ENCODE measurements at regions not wholly inside any gene's neighbourhood (a gene's known extent, or its start where the extent isn't known, plus 50 kb on each side); places are given as distances from the start of the nearest gene placed in this dataset.

GRCh38 chr13:112208656-112209055, 141.7 kb downstream of the SOX1 start:
- Histone ChIP-seq H3K4me1 (peaks cover 0 to 10% (median 0%) of the 10 kb centered on the region in 4 donors), H3K9me3 (no peaks in the 10 kb centered on the region), H3K4me3 (no peak overlapping the region), H3K27ac (no peak overlapping the region), H3K36me3 (no peaks in the 10 kb centered on the region), H3K27me3 (peaks cover 0 to 41% of the 10 kb centered on the region in 2 donors)
- 62 to 71% methylated on average over 8 of the region's 8 CpGs for WGBS, 2 donors
- TF ChIP-seq EP300 (IDR thresholded peaks at IDR 0.05): no peak
- no peak for TF ChIP-seq POLR2A (IDR thresholded peaks at IDR 0.05)
- TF ChIP-seq, protein P1, sequence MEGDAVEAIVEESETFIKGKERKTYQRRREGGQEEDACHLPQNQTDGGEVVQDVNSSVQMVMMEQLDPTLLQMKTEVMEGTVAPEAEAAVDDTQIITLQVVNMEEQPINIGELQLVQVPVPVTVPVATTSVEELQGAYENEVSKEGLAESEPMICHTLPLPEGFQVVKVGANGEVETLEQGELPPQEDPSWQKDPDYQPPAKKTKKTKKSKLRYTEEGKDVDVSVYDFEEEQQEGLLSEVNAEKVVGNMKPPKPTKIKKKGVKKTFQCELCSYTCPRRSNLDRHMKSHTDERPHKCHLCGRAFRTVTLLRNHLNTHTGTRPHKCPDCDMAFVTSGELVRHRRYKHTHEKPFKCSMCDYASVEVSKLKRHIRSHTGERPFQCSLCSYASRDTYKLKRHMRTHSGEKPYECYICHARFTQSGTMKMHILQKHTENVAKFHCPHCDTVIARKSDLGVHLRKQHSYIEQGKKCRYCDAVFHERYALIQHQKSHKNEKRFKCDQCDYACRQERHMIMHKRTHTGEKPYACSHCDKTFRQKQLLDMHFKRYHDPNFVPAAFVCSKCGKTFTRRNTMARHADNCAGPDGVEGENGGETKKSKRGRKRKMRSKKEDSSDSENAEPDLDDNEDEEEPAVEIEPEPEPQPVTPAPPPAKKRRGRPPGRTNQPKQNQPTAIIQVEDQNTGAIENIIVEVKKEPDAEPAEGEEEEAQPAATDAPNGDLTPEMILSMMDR (IDR thresholded peaks at IDR 0.05): no peak
- no peak for DNase-seq (ENCODE audit: low spot score in 2 of 2)

GRCh38 chr13:112209266-112209665, 142.3 kb downstream of the SOX1 start:
- Histone ChIP-seq H3K27ac (no peak overlapping the region), H3K27me3 (peaks cover 0 to 35% of the 10 kb centered on the region in 2 donors), H3K4me1 (peaks cover 0 to 9% (median 0%) of the 10 kb centered on the region in 4 donors), H3K9me3 (no peaks in the 10 kb centered on the region), H3K4me3 (no peak overlapping the region), H3K36me3 (no peaks in the 10 kb centered on the region)
- 74 to 76% methylated on average over 11 to 12 of the region's 12 CpGs for WGBS, 2 donors
- TF ChIP-seq, protein P1 (IDR thresholded peaks at IDR 0.05): no peak
- TF ChIP-seq EP300 (IDR thresholded peaks at IDR 0.05) (no peak), POLR2A (IDR thresholded peaks at IDR 0.05) (no peak)
- no peak for DNase-seq (ENCODE audit: low spot score in 2 of 2)

DNA sequence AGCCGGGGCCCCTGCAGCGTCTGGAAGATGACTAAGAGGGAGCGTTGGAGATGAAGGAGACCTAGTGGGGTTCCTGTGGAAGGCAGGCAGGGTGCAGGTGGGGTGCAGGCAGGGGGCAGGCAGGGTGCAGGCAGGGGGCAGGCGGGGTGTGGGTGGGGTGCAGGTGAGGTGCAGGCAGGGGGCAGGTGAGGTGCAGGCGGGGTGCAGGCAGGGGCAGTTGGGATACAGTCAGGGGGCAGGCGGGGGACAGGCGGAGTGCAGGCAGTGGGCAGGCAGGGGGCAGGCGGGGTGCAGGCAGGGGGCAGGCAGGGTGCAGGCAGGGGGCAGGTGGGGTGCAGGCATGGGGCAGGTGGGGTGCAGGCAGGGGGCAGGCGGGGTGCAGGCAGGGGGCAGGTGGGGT, 142.8 kb downstream of the SOX1 start:
- peaks cover 0 to 30% of the 10 kb centered on the region in 2 donors for H3K27me3 ChIP-seq
- no peaks in the 10 kb centered on the region for H3K9me3 ChIP-seq
- no peak overlapping the region for H3K4me3 ChIP-seq
- TF ChIP-seq EP300 (IDR thresholded peaks at IDR 0.05): no peak
- TF ChIP-seq, protein P1 (IDR thresholded peaks at IDR 0.05): no peak
- no peak for TF ChIP-seq POLR2A (IDR thresholded peaks at IDR 0.05)
- no peak for DNase-seq (ENCODE audit: low spot score in 2 of 2)
- no peaks in the 10 kb centered on the region for H3K36me3 ChIP-seq
- peaks cover 0 to 5% (median 0%) of the 10 kb centered on the region in 4 donors for H3K4me1 ChIP-seq
- H3K27ac ChIP-seq: no peak overlapping the region
- 81 to 83% methylated on average over 5 to 7 of the region's 9 CpGs for WGBS, 2 donors

DNA sequence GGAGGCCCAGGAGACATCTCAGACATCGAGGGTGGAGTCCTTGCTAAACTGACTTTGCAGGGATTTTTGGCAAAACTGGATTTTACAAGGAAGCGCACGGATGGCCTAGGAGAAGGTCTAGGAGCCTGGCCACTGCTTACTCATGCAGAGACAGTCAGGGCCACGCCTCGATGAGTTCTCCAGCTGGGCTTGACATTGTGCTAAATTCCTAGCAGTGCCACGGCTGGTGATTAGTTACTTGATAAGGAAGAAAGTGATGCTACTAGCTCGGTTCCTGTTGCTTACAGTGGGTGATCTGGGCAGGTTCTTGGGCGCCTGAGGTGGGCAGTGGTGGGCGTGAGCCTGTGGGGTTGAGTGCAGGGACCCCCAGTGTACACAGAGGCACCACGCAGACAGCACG, 143.4 kb downstream of the SOX1 start:
- Histone ChIP-seq H3K4me1 (no peaks in the 10 kb centered on the region), H3K36me3 (no peaks in the 10 kb centered on the region), H3K9me3 (no peaks in the 10 kb centered on the region), H3K4me3 (no peak overlapping the region), H3K27me3 (peaks cover 0 to 24% of the 10 kb centered on the region in 2 donors), H3K27ac (no peak overlapping the region)
- 58 to 61% methylated on average over 11 of the region's 11 CpGs for WGBS, 2 donors
- TF ChIP-seq EP300 (IDR thresholded peaks at IDR 0.05) (no peak), POLR2A (IDR thresholded peaks at IDR 0.05) (no peak)
- TF ChIP-seq, protein P1 (IDR thresholded peaks at IDR 0.05): no peak
- DNase-seq (ENCODE audit: low spot score in 2 of 2): no peak

GRCh38 chr13:112212533-112212932, 145.6 kb downstream of the SOX1 start:
- TF ChIP-seq EP300 (IDR thresholded peaks at IDR 0.05) (no peak), POLR2A (IDR thresholded peaks at IDR 0.05) (no peak)
- no peak for DNase-seq (ENCODE audit: low spot score in 2 of 2)
- Histone ChIP-seq H3K4me1 (no peaks in the 10 kb centered on the region), H3K27me3 (peaks cover 0 to 6% of the 10 kb centered on the region in 2 donors), H3K36me3 (no peaks in the 10 kb centered on the region), H3K27ac (no peak overlapping the region), H3K9me3 (no peaks in the 10 kb centered on the region), H3K4me3 (no peak overlapping the region)
- WGBS, 2 donors: 88 to 89% methylated on average over 5 of the region's 5 CpGs
